D341Med (cell line): ENCODE measurements at regions not wholly inside any gene's neighbourhood (a gene's known extent, or its start where the extent isn't known, plus 50 kb on each side); places are given as distances from the start of the nearest gene placed in this dataset.
"Not testable (repeated sequence)": the region's sequence is repeated elsewhere in the genome, so short reads cannot be mapped to it uniquely, and the experiment has no call there.

Experiments used
- DNase-seq: peaks from one replicate; pipeline ENCODE4 v3.0.0; 2012; ENCODE audit warnings: low spot score

GRCh38 chr7:81433206-81433605, 336.6 kb downstream of the HGF start:
- DNase-seq, result no peak

GRCh38 chr7:81430761-81431160, 339.1 kb downstream of the HGF start:
- no peak for DNase-seq

DNA sequence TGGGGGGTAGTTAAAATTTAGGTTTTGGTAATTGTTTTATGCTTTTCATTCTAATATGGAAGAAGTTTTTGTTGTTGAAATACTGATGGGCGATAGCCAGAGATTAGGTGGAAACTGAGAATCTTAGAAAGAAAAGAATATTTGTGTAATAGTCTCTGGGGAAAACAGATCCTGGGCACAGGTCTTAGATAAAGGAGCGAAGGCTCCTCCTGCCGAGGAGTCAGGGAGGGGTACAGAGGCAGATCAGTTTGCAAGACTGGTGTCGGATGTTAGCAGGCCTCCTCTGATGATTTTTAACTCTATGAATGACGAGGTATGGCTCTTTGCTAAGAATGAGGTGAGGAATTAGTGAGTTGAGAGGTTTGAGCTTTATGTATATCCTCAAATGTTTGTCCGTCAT, 339.7 kb downstream of the HGF start:
- DNase-seq, result peak; percentile 33

GRCh38 chr7:81427461-81427860, 342.4 kb downstream of the HGF start:
- DNase-seq, result no peak

DNA sequence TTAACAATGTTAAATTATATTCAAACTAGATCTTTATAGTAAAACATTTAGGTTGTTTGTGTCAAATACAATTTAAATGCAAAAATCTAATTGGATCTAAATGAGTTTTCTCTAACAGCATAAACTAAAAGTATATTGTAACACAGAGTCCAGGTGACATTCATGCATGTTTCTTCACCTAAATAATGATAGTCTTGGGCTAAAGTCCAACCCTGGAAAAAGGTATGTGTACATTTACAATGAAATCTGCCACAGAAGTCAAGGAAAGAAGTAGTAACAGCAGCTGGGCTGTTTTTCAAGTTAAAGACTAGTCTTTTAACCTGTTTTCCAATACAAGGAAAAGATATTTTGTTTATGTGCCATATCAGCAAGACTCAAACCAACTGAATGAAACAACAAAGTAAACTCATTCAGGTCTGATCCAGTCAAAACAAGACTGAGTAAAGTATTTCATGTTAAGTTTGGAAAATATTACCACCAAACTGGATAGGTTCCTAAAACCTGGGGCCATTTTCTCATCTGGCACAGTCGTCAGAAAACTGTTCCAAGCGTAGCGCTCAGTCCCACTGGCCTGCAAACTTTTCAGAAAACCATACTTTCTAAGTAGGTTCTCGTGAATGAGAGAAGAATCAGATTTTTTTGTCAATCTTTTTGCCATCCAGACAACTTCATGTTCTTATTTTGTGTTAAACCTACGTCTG, 349.2 kb downstream of the HGF start:
- no peak for DNase-seq

- DNase-seq, result no peak
Measured at GRCh38 chr7:81419731-81420130, 350.1 kb downstream of the HGF start.

GRCh38 chr7:81416659-81417058, 353.2 kb downstream of the HGF start:
- DNase-seq, result no peak

GRCh38 chr7:81415181-81415580, 354.7 kb downstream of the HGF start:
- no peak for DNase-seq

- no peak for DNase-seq
Measured at GRCh38 chr7:81414411-81414810, 355.4 kb downstream of the HGF start.

DNA sequence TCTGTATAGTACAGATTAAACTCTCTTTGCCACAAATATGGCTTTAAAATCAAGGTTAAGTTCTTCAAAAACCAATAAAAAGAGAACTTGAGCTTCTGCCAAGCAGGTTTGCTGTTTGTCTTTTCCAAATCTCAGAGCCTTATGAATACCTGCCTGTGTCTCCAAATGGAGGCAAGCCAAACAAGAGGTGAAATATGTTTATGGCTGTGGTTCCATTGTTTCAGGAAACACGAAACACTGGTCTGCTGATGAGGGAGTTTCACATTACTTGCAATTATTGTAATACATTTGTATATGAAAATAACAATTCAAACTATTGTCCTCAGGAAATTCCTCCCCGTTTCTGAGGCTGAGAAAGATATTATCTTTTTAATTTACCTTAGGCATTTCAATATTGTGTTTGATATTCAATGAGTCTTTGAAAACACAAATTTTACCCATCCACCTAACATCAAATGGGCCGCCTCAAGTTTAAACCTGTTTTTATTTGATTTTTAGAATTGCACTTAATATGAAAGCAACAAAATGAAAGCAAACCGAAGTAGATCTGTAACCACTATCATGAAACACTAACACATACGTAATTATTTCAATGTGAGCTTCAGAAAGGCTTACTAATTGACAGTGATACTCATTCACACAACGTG, 359.3 kb downstream of the HGF start:
- DNase-seq, result no peak

- no peak for DNase-seq
Measured at GRCh38 chr7:81408728-81409127, 361.1 kb downstream of the HGF start.

GRCh38 chr7:81407094-81407493, 362.8 kb downstream of the HGF start:
- DNase-seq, result no peak

- DNase-seq, result no peak
Measured at GRCh38 chr7:81404669-81405068, 365.2 kb downstream of the HGF start.

GRCh38 chr7:81402227-81402626, 367.6 kb downstream of the HGF start:
- no peak for DNase-seq

GRCh38 chr7:81399471-81399870, 370.4 kb downstream of the HGF start:
- DNase-seq, result no peak

- no peak for DNase-seq
Measured at GRCh38 chr7:81394029-81394428, 375.8 kb downstream of the HGF start.

GRCh38 chr7:81393018-81393417, 376.8 kb downstream of the HGF start:
- DNase-seq, result no peak

DNA sequence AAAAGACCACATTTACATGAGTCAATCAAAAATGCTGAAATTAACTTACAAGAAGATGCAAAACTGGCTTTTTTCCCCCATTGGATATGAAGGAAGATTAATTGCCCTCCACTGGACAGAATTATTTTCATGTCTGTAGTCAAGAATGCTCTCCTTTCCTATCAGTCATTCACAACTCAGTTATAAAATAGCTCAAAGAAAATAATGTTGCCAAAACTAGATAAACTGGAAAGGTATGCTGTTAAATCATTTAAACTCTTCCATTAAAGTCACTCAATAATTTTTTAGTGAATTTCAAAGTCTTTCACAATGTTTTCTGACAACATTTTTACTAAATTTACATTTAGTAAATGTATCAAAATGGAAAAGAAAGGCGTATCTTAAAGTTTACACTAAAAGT, 384.5 kb downstream of the HGF start:
- DNase-seq, result no peak

DNA sequence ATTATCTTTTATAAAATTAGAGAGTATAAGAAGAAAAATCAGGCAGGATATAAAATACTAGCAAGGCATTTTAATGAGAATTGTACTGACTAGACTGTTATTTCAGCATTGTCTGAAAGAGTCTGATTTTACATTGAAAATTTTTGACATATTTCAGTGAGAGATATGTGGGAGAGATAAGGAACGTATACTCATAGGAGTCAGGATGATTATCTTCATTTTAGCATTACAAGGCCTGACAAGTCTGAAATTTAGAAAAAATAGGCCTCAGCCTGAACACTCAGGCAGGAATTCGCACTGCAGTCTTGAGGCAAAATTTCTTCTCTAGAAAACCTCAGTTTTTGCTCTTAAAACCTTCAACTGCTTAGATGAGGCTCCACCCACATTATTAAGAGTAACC, 386.0 kb downstream of the HGF start:
- DNase-seq, result no peak

DNA sequence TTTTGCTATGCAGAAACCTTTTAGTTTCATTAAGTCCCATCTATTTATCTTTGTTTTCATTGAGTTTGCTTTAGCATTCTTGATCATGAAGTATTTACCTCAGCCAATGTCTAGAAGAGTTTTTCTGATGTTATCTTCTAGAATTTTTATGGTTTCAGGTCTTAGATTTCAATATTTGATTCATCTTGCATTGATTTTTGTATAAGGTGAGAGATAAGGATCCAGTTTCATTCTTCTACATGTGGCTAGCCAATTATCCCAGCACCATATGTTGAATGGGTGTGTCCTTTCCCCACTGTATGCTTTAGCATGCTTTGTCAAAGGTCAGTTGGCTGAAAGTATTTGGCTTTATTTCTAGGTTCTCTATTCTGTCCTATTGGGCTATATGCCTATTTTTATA, 395.2 kb downstream of the HGF start:
- not testable (repeated sequence) for DNase-seq

- DNase-seq, result no peak
Measured at GRCh38 chr7:81370822-81371221, 399.0 kb downstream of the HGF start.

DNA sequence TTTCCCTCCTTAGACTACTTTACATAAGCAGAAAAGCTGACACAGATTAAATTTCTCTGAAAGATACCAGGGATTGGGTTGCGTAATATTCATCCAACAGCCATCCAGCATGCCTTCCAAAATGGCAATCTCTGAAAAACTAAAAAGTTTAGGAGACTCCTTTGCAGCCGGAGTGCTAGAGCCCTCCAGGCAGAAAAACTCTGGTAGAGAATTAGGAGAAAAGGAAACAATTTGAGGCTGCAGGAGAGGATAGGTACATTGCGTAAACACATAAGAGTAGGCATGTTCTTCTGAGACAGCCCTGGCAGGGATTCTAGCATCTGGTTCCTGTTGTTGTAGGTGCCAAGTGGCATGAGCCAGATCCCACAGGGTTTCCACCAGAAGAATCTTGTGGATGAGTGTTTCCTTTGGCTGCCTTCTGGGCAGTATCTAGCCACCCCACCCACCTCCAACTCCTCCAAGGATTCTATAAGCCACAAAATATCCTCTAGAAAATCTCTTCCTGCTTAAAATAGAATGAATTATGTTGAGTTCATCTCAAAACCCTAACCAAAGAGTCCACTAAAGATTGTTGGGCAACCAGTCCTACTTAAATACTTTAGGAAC, 402.4 kb downstream of the HGF start:
- no peak for DNase-seq

DNA sequence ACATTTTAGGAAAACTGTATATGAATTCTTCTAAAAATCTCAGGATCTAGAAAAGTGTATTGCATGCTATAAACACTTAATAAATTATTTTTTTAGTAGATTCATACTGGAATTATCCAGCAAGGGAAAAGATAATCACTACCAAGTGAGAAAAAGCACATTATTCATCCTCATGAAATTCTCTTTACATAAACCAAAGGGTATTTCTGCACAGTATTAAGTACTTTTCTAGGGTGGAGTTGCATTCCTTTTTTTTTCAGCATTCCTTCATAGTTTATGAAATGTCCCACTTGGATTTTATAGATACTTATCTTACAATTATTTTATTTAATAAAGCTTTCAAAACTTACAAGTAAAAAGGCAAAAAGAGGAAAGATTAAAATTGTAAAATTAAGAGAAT, 403.3 kb downstream of the HGF start:
- DNase-seq, result no peak
